Activated CD8-positive, alpha-beta T cell treated with anti-CD3 and anti-CD28 coated beads, Interleukin-2, amount 10 ng/mL, durations not matched to agents 7 days and 5 days (primary cell): ENCODE measurements at regions not wholly inside any gene's neighbourhood (a gene's known extent, or its start where the extent isn't known, plus 50 kb on each side); places are given as distances from the start of the nearest gene placed in this dataset.

ENCODE experiments used
- ATAC-seq: fragments of 150-1000 bp; cut with Tn5 transposase; one replicate; pipeline ENCODE4 v1.10.0; 2021; ENCODE audit warnings: moderate library complexity
- CTCF ChIA-PET: fragments of 350-600 bp; sonication (Branson Sonifier 250); formaldehyde crosslinking; loops from one replicate; lab custom pipeline; 2021; ENCODE audit warnings: antibody characterized with exemption; lab: Charles Lee
- POLR2A ChIA-PET: fragments of 350-600 bp; sonication (Branson Sonifier 250); formaldehyde crosslinking; loops from one replicate; lab custom pipeline; 2021; ENCODE audit warnings: antibody characterized with exemption; lab: Charles Lee
- DNase-seq: peaks from one replicate; pipeline ENCODE4 v3.0.0-alpha.2; 2020
- H3K27ac Mint-ChIP-seq: one replicate; pipeline ENCODE4 v1.8.0; 2021; ENCODE audit warnings: mild to moderate bottlenecking, mixed read lengths
- H3K27me3 Mint-ChIP-seq: one replicate; pipeline ENCODE4 v1.8.0; 2021; ENCODE audit warnings: low read depth, mixed read lengths
- H3K36me3 Mint-ChIP-seq: one replicate; pipeline ENCODE4 v1.8.0; 2021; ENCODE audit warnings: low read depth, mixed read lengths
- H3K4me1 Mint-ChIP-seq: one replicate; pipeline ENCODE4 v1.8.0; 2021; ENCODE audit warnings: low read depth, mixed read lengths
- H3K4me3 Mint-ChIP-seq: one replicate; pipeline ENCODE4 v1.8.0; 2021; ENCODE audit warnings: mild to moderate bottlenecking, mixed read lengths
- H3K9me3 Mint-ChIP-seq: one replicate; pipeline ENCODE4 v1.8.0; 2022; ENCODE audit warnings: mixed read lengths; ENCODE audit not compliant: insufficient read depth

- ChIA-PET CTCF (no interaction called here), POLR2A (no interaction called here)
- no peaks in the 10 kb centered on the region for H3K27me3 Mint-ChIP-seq
- H3K4me1 Mint-ChIP-seq: no peaks in the 10 kb centered on the region
- H3K9me3 Mint-ChIP-seq: no peaks in the 10 kb centered on the region
- DNase-seq (no peak), ATAC-seq (no peak)
- no peak overlapping the region for H3K4me3 Mint-ChIP-seq
- no peaks in the 10 kb centered on the region for H3K36me3 Mint-ChIP-seq
- no peak overlapping the region for H3K27ac Mint-ChIP-seq
These were observed 327.0 kb upstream of the SLITRK5 start for GRCh38 chr13:87344176-87344575.

- H3K4me3 Mint-ChIP-seq: no peak overlapping the region
- no peaks in the 10 kb centered on the region for H3K27me3 Mint-ChIP-seq
- ATAC-seq (no peak), DNase-seq (no peak)
- H3K4me1 Mint-ChIP-seq: no peaks in the 10 kb centered on the region
- ChIA-PET CTCF (no interaction called here), POLR2A (no interaction called here)
- no peaks in the 10 kb centered on the region for H3K36me3 Mint-ChIP-seq
- H3K9me3 Mint-ChIP-seq: peaks cover 8% of the 10 kb centered on the region
- H3K27ac Mint-ChIP-seq: no peak overlapping the region
These were observed 315.7 kb upstream of the SLITRK5 start for GRCh38 chr13:87355451-87355850.

GRCh38 chr13:87356314-87356713, 314.9 kb upstream of the SLITRK5 start:
- no peaks in the 10 kb centered on the region for H3K27me3 Mint-ChIP-seq
- peaks cover 8% of the 10 kb centered on the region for H3K9me3 Mint-ChIP-seq
- H3K4me1 Mint-ChIP-seq: no peaks in the 10 kb centered on the region
- H3K4me3 Mint-ChIP-seq: no peak overlapping the region
- ChIA-PET POLR2A (no interaction called here), CTCF (no interaction called here)
- no peak for DNase-seq
- H3K36me3 Mint-ChIP-seq: no peaks in the 10 kb centered on the region
- H3K27ac Mint-ChIP-seq: no peak overlapping the region
- no peak for ATAC-seq

GRCh38 chr13:87358319-87358718, 312.9 kb upstream of the SLITRK5 start:
- Mint-ChIP-seq H3K4me1 (no peaks in the 10 kb centered on the region), H3K27ac (no peak overlapping the region), H3K27me3 (no peaks in the 10 kb centered on the region), H3K36me3 (no peaks in the 10 kb centered on the region), H3K9me3 (peaks cover 8% of the 10 kb centered on the region), H3K4me3 (no peak overlapping the region)
- DNase-seq: no peak
- ChIA-PET CTCF (no interaction called here), POLR2A (no interaction called here)
- ATAC-seq: no peak

GRCh38 chr13:87361216-87361615, 310.0 kb upstream of the SLITRK5 start:
- no peaks in the 10 kb centered on the region for H3K27me3 Mint-ChIP-seq
- no peak overlapping the region for H3K27ac Mint-ChIP-seq
- DNase-seq: no peak
- no peaks in the 10 kb centered on the region for H3K36me3 Mint-ChIP-seq
- peaks cover 7% of the 10 kb centered on the region for H3K9me3 Mint-ChIP-seq
- CTCF ChIA-PET: no interaction called here
- H3K4me1 Mint-ChIP-seq: no peaks in the 10 kb centered on the region
- no peak overlapping the region for H3K4me3 Mint-ChIP-seq
- ATAC-seq: no peak
- POLR2A ChIA-PET: no interaction called here

- H3K9me3 Mint-ChIP-seq: peaks cover 14% of the 10 kb centered on the region
- H3K4me1 Mint-ChIP-seq: no peaks in the 10 kb centered on the region
- ChIA-PET CTCF (no interaction called here), POLR2A (no interaction called here)
- H3K36me3 Mint-ChIP-seq: no peaks in the 10 kb centered on the region
- no peak for ATAC-seq
- DNase-seq: no peak
- H3K4me3 Mint-ChIP-seq: no peak overlapping the region
- H3K27ac Mint-ChIP-seq: no peak overlapping the region
- H3K27me3 Mint-ChIP-seq: no peaks in the 10 kb centered on the region
These were observed 302.5 kb upstream of the SLITRK5 start for GRCh38 chr13:87368639-87369038.

- Mint-ChIP-seq H3K4me1 (no peaks in the 10 kb centered on the region), H3K27me3 (no peaks in the 10 kb centered on the region), H3K27ac (no peak overlapping the region), H3K4me3 (no peak overlapping the region), H3K9me3 (peaks cover 5% of the 10 kb centered on the region), H3K36me3 (no peaks in the 10 kb centered on the region)
- no peak for DNase-seq
- ATAC-seq: no peak
- POLR2A ChIA-PET: no interaction called here
- CTCF ChIA-PET: no interaction called here
These were observed 295.1 kb upstream of the SLITRK5 start for GRCh38 chr13:87376081-87376480.

- Mint-ChIP-seq H3K27me3 (no peaks in the 10 kb centered on the region), H3K9me3 (peaks cover 12% of the 10 kb centered on the region), H3K4me1 (no peaks in the 10 kb centered on the region), H3K27ac (no peak overlapping the region), H3K36me3 (no peaks in the 10 kb centered on the region), H3K4me3 (no peak overlapping the region)
- no peak for DNase-seq
- ATAC-seq: no peak
- POLR2A ChIA-PET: no interaction called here
- CTCF ChIA-PET: no interaction called here
These were observed 287.1 kb upstream of the SLITRK5 start for GRCh38 chr13:87384099-87384498.

- Mint-ChIP-seq H3K27me3 (no peaks in the 10 kb centered on the region), H3K9me3 (no peaks in the 10 kb centered on the region), H3K36me3 (no peaks in the 10 kb centered on the region), H3K27ac (no peak overlapping the region), H3K4me3 (no peak overlapping the region), H3K4me1 (no peaks in the 10 kb centered on the region)
- ChIA-PET POLR2A (no interaction called here), CTCF (no interaction called here)
- DNase-seq: no peak
- ATAC-seq: no peak
These were observed 277.8 kb upstream of the SLITRK5 start for GRCh38 chr13:87393358-87393757.

- POLR2A ChIA-PET: no interaction called here
- DNase-seq (no peak), ATAC-seq (no peak)
- H3K27me3 Mint-ChIP-seq: no peaks in the 10 kb centered on the region
- H3K27ac Mint-ChIP-seq: no peak overlapping the region
- no peaks in the 10 kb centered on the region for H3K9me3 Mint-ChIP-seq
- H3K4me1 Mint-ChIP-seq: no peaks in the 10 kb centered on the region
- CTCF ChIA-PET: no interaction called here
- H3K4me3 Mint-ChIP-seq: no peak overlapping the region
- H3K36me3 Mint-ChIP-seq: no peaks in the 10 kb centered on the region
These were observed 273.1 kb upstream of the SLITRK5 start for GRCh38 chr13:87398047-87398446.

GRCh38 chr13:87403748-87404432, 267.3 kb upstream of the SLITRK5 start:
- ATAC-seq: no peak

GRCh38 chr13:87426742-87427141, 244.4 kb upstream of the SLITRK5 start:
- no peaks in the 10 kb centered on the region for H3K4me1 Mint-ChIP-seq

More at GRCh38 chr13:87403748-87404432, 267.3 kb upstream of the SLITRK5 start:
- Mint-ChIP-seq H3K4me1 (no peaks in the 10 kb centered on the region), H3K36me3 (no peaks in the 10 kb centered on the region), H3K27me3 (no peaks in the 10 kb centered on the region), H3K4me3 (no peak overlapping the region), H3K9me3 (peaks cover 3% of the 10 kb centered on the region), H3K27ac (no peak overlapping the region)
- POLR2A ChIA-PET: no interaction called here
- DNase-seq: no peak
- CTCF ChIA-PET: no interaction called here

GRCh38 chr13:87444135-87444534, 227.0 kb upstream of the SLITRK5 start:
- Mint-ChIP-seq H3K4me1 (no peaks in the 10 kb centered on the region), H3K27me3 (no peaks in the 10 kb centered on the region), H3K4me3 (no peak overlapping the region), H3K9me3 (peaks cover 4% of the 10 kb centered on the region), H3K36me3 (no peaks in the 10 kb centered on the region), H3K27ac (no peak overlapping the region)
- no peak for ATAC-seq
- CTCF ChIA-PET: no interaction called here
- POLR2A ChIA-PET: no interaction called here
- no peak for DNase-seq

More at GRCh38 chr13:87426742-87427141, 244.4 kb upstream of the SLITRK5 start:
- Mint-ChIP-seq H3K36me3 (no peaks in the 10 kb centered on the region), H3K27me3 (no peaks in the 10 kb centered on the region), H3K9me3 (peaks cover 4% of the 10 kb centered on the region), H3K27ac (no peak overlapping the region), H3K4me3 (no peak overlapping the region)
- ChIA-PET CTCF (no interaction called here), POLR2A (no interaction called here)
- ATAC-seq: no peak
- no peak for DNase-seq
